Peyer's patch (tissue), 4 donors: ENCODE measurements at regions not wholly inside any gene's neighbourhood (a gene's known extent, or its start where the extent isn't known, plus 50 kb on each side); places are given as distances from the start of the nearest gene placed in this dataset.
"Not testable (repeated sequence)": the region's sequence is repeated elsewhere in the genome, so short reads cannot be mapped to it uniquely, and the experiment has no call there.

Experiments
- DNase-seq, 3 donors: peaks; one replicate each; pipeline ENCODE4 v3.0.0-alpha.2; 2017 to 2019
- H3K27ac ChIP-seq, 4 donors: fragments of 200-600 bp; sonication (generic); one replicate each; pipeline ENCODE4 v1.5.1; 2016 to 2019
- H3K27me3 ChIP-seq, 2 donors: fragments of 200-600 bp; sonication (generic); one replicate each; pipeline ENCODE4 v1.5.1; 2019
- H3K36me3 ChIP-seq, 3 donors: fragments of 200-600 bp; sonication (generic); one replicate each; pipeline ENCODE4 v1.5.1; 2016 to 2019
- H3K4me1 ChIP-seq, 4 donors: fragments of 200-600 bp; sonication (generic); one replicate each; pipeline ENCODE4 v1.5.1; 2016 to 2019
- H3K4me3 ChIP-seq, 4 donors: fragments of 200-600 bp; sonication (generic); 1 replicate in 3 of 4; 2 replicates in 1 of 4; pipeline ENCODE4 v1.5.1; 2016 to 2019; ENCODE audit warnings: mild to moderate bottlenecking in 1 of 4
- H3K9me3 ChIP-seq, 4 donors: fragments of 200-600 bp; sonication (generic); one replicate each; pipeline ENCODE4 v1.5.1; 2016 to 2019; ENCODE audit warnings: mild to moderate bottlenecking in 1 of 4
- CTCF ChIP-seq, 6 experiments: fragments of 450-650 bp in 4 of 6; fragments of 200-600 bp in 2 of 6; sonication (generic) in 1 of 6; IDR thresholded peaks; one replicate each; pipeline ENCODE4 v1.5.1; 2017 to 2019; ENCODE audit warnings: antibody characterized with exemption in 6 of 6, mild to moderate bottlenecking in 3 of 6, moderate library complexity in 1 of 6
- POLR2A ChIP-seq, 2 donors: fragments of 450-650 bp; IDR thresholded peaks; one replicate each; pipeline ENCODE4 v1.5.1; 2017; ENCODE audit warnings: antibody characterized with exemption in 2 of 2, mild to moderate bottlenecking in 2 of 2, moderate library complexity in 2 of 2

DNA sequence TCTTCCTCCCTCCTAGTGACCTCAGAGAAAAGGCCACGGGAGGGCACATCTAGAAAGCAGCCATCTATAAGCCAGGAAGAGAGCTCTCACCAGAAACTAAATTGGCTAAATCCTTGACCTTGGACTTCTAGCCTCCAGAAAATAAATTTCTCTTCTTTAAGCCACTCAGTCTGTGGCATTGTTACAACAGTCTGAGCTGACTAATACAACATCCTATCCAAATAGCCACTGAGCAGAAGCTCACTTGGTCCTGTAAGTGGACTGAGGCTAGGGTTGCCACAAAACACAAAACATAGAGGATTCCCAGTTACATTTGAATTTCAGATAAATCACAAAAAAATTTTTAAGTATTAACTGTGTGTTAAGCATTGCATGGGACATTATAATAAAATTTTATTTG is 383.4 kb downstream of the MLLT3 start:
- no peak for DNase-seq
- no peaks in the 10 kb centered on the region for H3K36me3 ChIP-seq
- H3K27ac ChIP-seq, result no peak overlapping the region
- H3K9me3 ChIP-seq, result no peaks in the 10 kb centered on the region
- TF ChIP-seq CTCF (IDR thresholded peaks at IDR 0.05), result no peak
- TF ChIP-seq POLR2A (IDR thresholded peaks at IDR 0.05), result no peak
- H3K27me3 ChIP-seq, result no peaks in the 10 kb centered on the region
- no peak overlapping the region for H3K4me3 ChIP-seq
- H3K4me1 ChIP-seq, result no peaks in the 10 kb centered on the region

DNA sequence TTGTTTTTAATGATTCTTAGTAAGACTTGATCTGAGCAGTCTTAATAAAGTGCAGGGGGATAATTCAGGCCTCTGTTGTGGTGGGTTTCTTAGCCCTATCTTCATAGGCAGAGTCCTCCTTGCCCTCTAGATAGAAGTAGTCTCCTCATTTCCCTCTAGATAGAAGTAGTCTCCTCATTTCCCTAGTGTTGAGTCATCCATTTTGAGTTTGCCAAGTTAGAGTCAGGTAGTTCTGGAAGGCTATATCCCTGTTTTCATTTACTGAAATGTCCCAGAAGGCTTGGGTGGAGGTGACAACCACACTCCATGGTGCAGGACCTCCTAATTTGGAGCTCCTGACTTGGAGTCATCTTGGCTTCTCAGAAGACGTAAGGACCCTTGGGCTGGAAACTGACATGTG is 384.6 kb downstream of the MLLT3 start:
- Histone ChIP-seq H3K4me3 (no peak overlapping the region), H3K9me3 (no peaks in the 10 kb centered on the region), H3K27me3 (no peaks in the 10 kb centered on the region), H3K36me3 (no peaks in the 10 kb centered on the region), H3K27ac (no peak overlapping the region), H3K4me1 (no peaks in the 10 kb centered on the region)
- DNase-seq, result no peak
- no peak for TF ChIP-seq POLR2A (IDR thresholded peaks at IDR 0.05)
- TF ChIP-seq CTCF (IDR thresholded peaks at IDR 0.05), result no peak

DNA sequence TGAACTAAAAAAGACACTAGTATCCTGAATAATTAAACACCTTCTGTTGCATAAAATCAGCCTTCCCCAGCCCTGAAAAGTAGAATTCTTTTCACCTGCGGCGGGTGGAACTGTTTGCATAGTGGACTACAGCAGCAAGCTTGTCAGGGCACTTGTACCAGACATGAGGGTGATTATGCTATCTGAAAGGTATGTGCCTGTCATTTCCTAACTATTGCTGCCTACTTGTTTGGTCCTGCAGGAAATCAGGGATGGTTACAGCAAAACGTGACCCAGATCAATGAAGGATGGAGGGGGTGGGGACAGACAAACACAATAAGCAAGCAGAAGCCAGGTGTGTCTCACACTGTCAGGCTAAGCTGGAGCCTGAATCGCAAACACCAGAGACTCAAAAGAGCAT is 385.6 kb downstream of the MLLT3 start:
- H3K27me3 ChIP-seq, result no peaks in the 10 kb centered on the region
- no peaks in the 10 kb centered on the region for H3K4me1 ChIP-seq
- H3K9me3 ChIP-seq, result no peaks in the 10 kb centered on the region
- no peak for TF ChIP-seq POLR2A (IDR thresholded peaks at IDR 0.05)
- TF ChIP-seq CTCF (IDR thresholded peaks at IDR 0.05), result no peak
- H3K27ac ChIP-seq, result no peak overlapping the region
- no peaks in the 10 kb centered on the region for H3K36me3 ChIP-seq
- no peak for DNase-seq
- no peak overlapping the region for H3K4me3 ChIP-seq

DNA sequence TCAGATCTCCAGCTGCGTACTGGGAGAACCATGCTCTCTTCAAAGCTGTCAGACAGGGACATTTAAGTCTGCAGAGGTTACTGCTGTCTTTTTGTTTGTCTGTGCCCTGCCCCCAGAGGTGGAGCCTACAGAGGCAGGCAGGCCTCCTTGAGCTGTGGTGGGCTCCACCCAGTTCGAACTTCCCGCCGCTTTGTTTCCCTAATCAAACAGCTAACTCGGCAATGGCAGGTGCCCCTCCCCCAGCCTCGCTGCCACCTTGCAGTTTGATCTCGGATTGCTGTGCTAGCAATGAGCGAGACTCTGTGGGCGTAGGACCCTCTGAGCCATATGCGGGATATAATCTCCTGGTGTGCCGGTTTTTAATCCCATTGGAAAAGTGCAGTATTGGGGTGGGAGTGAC is 387.1 kb downstream of the MLLT3 start:
- H3K36me3 ChIP-seq, DNase-seq, H3K9me3 ChIP-seq, H3K27me3 ChIP-seq, H3K4me1 ChIP-seq, H3K27ac ChIP-seq, H3K4me3 ChIP-seq: not testable (repeated sequence)

DNA sequence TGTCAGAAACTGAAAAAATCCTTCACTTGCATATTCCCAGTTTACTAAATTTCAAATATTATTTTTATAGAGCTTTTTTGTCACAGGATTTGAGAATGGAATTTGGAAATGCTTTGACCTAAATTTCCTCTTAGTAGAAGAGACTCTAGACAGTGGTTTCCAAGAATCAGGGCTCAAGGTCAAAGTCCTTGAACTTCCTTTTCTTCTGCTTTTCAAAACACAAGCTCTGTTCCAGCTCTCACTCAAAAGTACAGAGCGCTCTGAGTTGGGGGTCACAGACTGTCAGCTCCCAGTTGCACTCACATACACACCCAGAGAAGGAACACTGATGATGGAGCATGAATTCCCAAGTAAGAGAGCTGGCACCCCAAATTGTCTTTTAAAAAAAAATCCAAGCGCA is 394.2 kb downstream of the MLLT3 start:
- Histone ChIP-seq H3K9me3 (no peaks in the 10 kb centered on the region), H3K4me1 (no peaks in the 10 kb centered on the region), H3K4me3 (no peak overlapping the region), H3K27me3 (no peaks in the 10 kb centered on the region), H3K27ac (no peak overlapping the region), H3K36me3 (no peaks in the 10 kb centered on the region)
- TF ChIP-seq CTCF (IDR thresholded peaks at IDR 0.05) (no peak), POLR2A (IDR thresholded peaks at IDR 0.05) (no peak)
- DNase-seq, result no peak

GRCh38 chr9:20227166-20227874 is 395.0 kb downstream of the MLLT3 start:
- Histone ChIP-seq H3K4me1 (no peaks in the 10 kb centered on the region), H3K36me3 (no peaks in the 10 kb centered on the region), H3K27me3 (no peaks in the 10 kb centered on the region), H3K27ac (no peak overlapping the region), H3K4me3 (no peak overlapping the region), H3K9me3 (no peaks in the 10 kb centered on the region)
- DNase-seq, result no peak
- TF ChIP-seq CTCF (IDR thresholded peaks at IDR 0.05) (no peak), POLR2A (IDR thresholded peaks at IDR 0.05) (no peak)
